ENCODE measurements at regions not wholly inside any gene's neighbourhood (a gene's known extent, or its start where the extent isn't known, plus 50 kb on each side); places are given as distances from the start of the nearest gene placed in this dataset.
A peak's percentile ranks its signal among the peaks of the same experiment; 100 is the strongest.

DNA sequence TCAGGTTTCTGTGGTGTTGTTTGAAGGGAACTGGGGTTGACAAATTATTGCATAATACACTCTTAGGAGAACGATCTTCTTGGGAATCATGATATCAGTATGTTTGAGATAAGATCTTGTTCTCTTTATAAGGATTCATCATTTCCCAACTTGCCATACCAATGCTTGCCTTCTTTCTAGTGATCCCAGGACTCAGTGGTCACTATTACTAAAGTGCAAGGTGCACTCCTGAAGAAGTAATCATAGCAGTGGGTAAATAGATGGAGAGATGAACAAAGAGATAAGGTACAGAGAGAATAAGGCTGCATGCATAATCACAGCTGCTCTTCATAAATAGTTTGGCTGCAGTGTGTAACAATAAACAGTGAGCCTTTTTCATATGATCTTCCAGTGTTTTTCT, 404.0 kb downstream of the DOK5 start:
- 0% methylated on average over 1 of the region's 1 CpG for WGBS (ENCODE audit: insufficient coverage, insufficient replicate concordance, low lambda C conversion rate, missing lambda C conversion rate)
- ATAC-seq (no peak), FAIRE-seq (no peak), DNase-seq (ENCODE audit: low read depth, low spot score) (no peak)
- in situ Hi-C loops (cut with MboI) (no loop called here), intact Hi-C loops (cut with micrococcal nuclease; ENCODE audit: unreplicated experiment) (no loop called here)
- Histone ChIP-seq H3K4me2 (ENCODE audit: control insufficient read depth, insufficient read depth) (no peak overlapping the region), H2AFZ (ENCODE audit: control insufficient read depth, low read depth, low read length) (no peak overlapping the region), H3K27me3 (replicated peaks in 1 of 2; ENCODE audit: control insufficient read depth in 2 of 2, insufficient read depth in 2 of 2, low read length in 1 of 2) (no peaks in the 10 kb centered on the region), H3K4me1 (ENCODE audit: control insufficient read depth, insufficient read depth, low read length) (no peaks in the 10 kb centered on the region), H3K4me3 (no peak overlapping the region), H3K36me3 (ENCODE audit: control insufficient read depth in 2 of 2, insufficient read depth in 2 of 2, low read length in 1 of 2) (no peaks in the 10 kb centered on the region), H3K27ac (ENCODE audit: control insufficient read depth, insufficient read depth) (no peak overlapping the region), H3K9ac (ENCODE audit: control insufficient read depth, insufficient read depth, low read length) (no peak overlapping the region), H3K79me2 (ENCODE audit: control insufficient read depth, insufficient read depth, low read length) (no peaks in the 10 kb centered on the region), H4K20me1 (ENCODE audit: control insufficient read depth, insufficient read depth) (no peaks in the 10 kb centered on the region), H3K9me3 (replicated peaks; ENCODE audit: control insufficient read depth, insufficient read depth, low read length) (no peaks in the 10 kb centered on the region)
- POLR2A ChIA-PET: no interaction called here
- BruUV-seq (replicated peaks): no TSS peak
- SMC1A ChIA-PET (ENCODE audit: uncharacterized antibody, unreplicated experiment): no interaction called here
- RAD21 ChIA-PET (ENCODE audit: unreplicated experiment): no interaction called here
- CTCF ChIA-PET: no interaction called here
- TF ChIP-seq TARDBP (IDR thresholded peaks at IDR 0.05; ENCODE audit: borderline replicate concordance) (no peak), IKZF1 (conservative IDR thresholded peaks at IDR 0.05) (no peak), ETV6 (conservative IDR thresholded peaks at IDR 0.05 in 1 of 2, IDR thresholded peaks at IDR 0.05 in 1 of 2; ENCODE audit: borderline replicate concordance in 1 of 2, low read depth in 1 of 2) (0 out of 4 replicates have a peak, but pooled peaks of 1 of the 2 experiments have one; percentile 53), FOXM1 (IDR thresholded peaks at IDR 0.05; ENCODE audit: low read depth, low read length) (no peak)

DNA sequence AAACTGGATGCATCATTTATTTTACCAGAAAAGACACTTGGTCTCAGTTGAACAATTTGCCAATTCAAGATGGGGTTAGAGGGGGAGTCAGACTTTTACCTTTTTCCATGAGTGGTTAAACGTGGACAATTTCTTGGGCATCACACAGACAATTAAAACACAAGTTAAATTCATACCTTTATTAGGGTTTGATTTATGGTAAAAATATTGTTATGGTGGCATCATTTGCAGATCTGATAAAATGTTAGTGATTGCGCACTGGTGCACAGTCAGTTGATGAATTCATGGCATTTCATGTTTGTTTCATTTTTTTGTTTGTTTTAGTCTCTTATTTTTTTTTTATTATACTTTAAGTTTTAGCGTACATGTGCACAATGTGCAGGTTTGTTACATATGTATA, 399.9 kb downstream of the DOK5 start:
- intact Hi-C loops (cut with micrococcal nuclease; ENCODE audit: unreplicated experiment): no loop called here
- RAD21 ChIA-PET (ENCODE audit: unreplicated experiment): no interaction called here
- Histone ChIP-seq H3K4me3 (no peak overlapping the region), H2AFZ (ENCODE audit: control insufficient read depth, low read depth, low read length) (no peak overlapping the region), H3K9me3 (replicated peaks; ENCODE audit: control insufficient read depth, insufficient read depth, low read length) (no peaks in the 10 kb centered on the region), H3K36me3 (ENCODE audit: control insufficient read depth in 2 of 2, insufficient read depth in 2 of 2, low read length in 1 of 2) (no peaks in the 10 kb centered on the region), H3K9ac (ENCODE audit: control insufficient read depth, insufficient read depth, low read length) (no peak overlapping the region), H3K4me2 (ENCODE audit: control insufficient read depth, insufficient read depth) (no peak overlapping the region), H3K79me2 (ENCODE audit: control insufficient read depth, insufficient read depth, low read length) (no peaks in the 10 kb centered on the region), H3K4me1 (ENCODE audit: control insufficient read depth, insufficient read depth, low read length) (no peaks in the 10 kb centered on the region), H3K27ac (ENCODE audit: control insufficient read depth, insufficient read depth) (no peak overlapping the region), H4K20me1 (ENCODE audit: control insufficient read depth, insufficient read depth) (no peaks in the 10 kb centered on the region), H3K27me3 (replicated peaks in 1 of 2; ENCODE audit: control insufficient read depth in 2 of 2, insufficient read depth in 2 of 2, low read length in 1 of 2) (no peaks in the 10 kb centered on the region)
- FAIRE-seq (no peak), ATAC-seq (no peak), DNase-seq (ENCODE audit: low read depth, low spot score) (no peak)
- no peak for TF ChIP-seq PAX5 (IDR thresholded peaks at IDR 0.05; ENCODE audit: borderline replicate concordance, low read depth, low read length)
- TF ChIP-seq NFXL1 (IDR thresholded peaks at IDR 0.05; ENCODE audit: borderline replicate concordance): peak; percentile 73; the same call in 1 of the 2 replicates
- peak in 1 of 2 experiments; percentile 80; a peak in 2 of 4 replicates for TF ChIP-seq ETV6 (conservative IDR thresholded peaks at IDR 0.05 in 1 of 2, IDR thresholded peaks at IDR 0.05 in 1 of 2; ENCODE audit: borderline replicate concordance in 1 of 2, low read depth in 1 of 2)
- POLR2A ChIA-PET: no interaction called here
- in situ Hi-C loops (cut with MboI): no loop called here
- WGBS (ENCODE audit: insufficient coverage, insufficient replicate concordance, low lambda C conversion rate, missing lambda C conversion rate): 48% methylated on average over 3 of the region's 3 CpGs
- CTCF ChIA-PET: no interaction called here
- SMC1A ChIA-PET (ENCODE audit: uncharacterized antibody, unreplicated experiment): no interaction called here
- BruUV-seq (replicated peaks): no TSS peak

All from GM12878 (cell line).